GM18867 (cell line): ENCODE measurements at regions not wholly inside any gene's neighbourhood (a gene's known extent, or its start where the extent isn't known, plus 50 kb on each side); places are given as distances from the start of the nearest gene placed in this dataset.
A peak's percentile ranks its signal among the peaks of the same experiment; 100 is the strongest.
"Not testable (repeated sequence)": the region's sequence is repeated elsewhere in the genome, so short reads cannot be mapped to it uniquely, and the experiment has no call there.

Experiments used
- ATAC-seq: cut with Tn5 transposase; IDR thresholded peaks from one replicate; pipeline ENCODE4 v1.9.1; 2021; ENCODE audit warnings: mild to moderate bottlenecking, moderate library complexity; ENCODE audit not compliant: unreplicated experiment

- no peak for ATAC-seq
Observed at GRCh38 chr2:37569131-37569823, 102.2 kb downstream of the CDC42EP3 start.

- ATAC-seq, result no peak
Observed at GRCh38 chr2:37569986-37570679, 101.3 kb downstream of the CDC42EP3 start.

GRCh38 chr2:37570773-37571586 is 100.5 kb downstream of the CDC42EP3 start:
- peak; percentile 76 for ATAC-seq

DNA sequence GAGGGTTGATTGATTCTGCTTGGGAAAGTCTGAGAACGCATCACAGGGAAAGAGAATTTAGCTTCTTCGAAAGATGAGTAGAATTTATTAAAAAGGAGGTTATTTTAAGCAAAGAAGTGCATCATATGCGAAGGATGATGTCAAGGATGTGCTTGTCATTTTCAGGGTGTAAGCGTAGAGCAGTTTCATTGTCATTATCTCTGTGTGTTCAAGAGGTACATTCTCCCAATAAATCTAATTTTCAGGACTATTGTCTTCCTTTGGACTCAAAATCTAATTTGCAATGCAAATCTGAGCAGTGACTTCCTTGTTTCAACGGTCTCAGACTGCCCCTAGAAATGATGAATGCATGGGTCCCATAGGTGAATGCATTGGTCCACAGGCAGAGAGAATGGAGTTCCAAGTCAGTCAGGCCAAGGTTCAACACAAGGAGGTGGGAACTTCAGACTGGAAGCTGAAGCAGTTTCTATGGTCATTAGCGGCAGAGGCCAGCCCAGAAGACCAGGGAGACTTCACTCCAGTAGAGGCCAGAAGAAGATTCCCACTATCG is 99.8 kb downstream of the CDC42EP3 start:
- ATAC-seq, result no peak

- peak; percentile 69 for ATAC-seq
Observed at GRCh38 chr2:37573451-37574388, 97.7 kb downstream of the CDC42EP3 start.

DNA sequence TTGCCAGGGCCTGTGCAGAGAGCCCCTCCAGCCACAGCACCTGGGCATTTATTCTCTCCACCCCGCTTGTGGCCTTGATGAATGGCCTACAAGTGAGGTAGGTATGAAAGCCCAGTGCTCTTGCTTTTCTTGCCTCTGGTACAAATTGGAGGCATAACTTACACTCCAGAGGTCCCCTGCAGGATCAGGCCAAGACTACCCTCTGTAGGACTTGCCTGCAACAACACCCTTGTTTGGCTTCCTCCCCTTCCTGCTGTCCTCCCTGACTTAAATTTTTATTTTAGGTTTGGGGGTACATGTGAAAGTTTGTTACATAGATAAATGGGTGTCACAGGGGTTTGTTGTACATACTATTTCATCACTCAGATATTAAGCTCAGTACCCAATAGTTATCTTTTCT is 95.7 kb downstream of the CDC42EP3 start:
- ATAC-seq, result no peak

GRCh38 chr2:37576194-37576593 is 95.2 kb downstream of the CDC42EP3 start:
- ATAC-seq, result not testable (repeated sequence)

DNA sequence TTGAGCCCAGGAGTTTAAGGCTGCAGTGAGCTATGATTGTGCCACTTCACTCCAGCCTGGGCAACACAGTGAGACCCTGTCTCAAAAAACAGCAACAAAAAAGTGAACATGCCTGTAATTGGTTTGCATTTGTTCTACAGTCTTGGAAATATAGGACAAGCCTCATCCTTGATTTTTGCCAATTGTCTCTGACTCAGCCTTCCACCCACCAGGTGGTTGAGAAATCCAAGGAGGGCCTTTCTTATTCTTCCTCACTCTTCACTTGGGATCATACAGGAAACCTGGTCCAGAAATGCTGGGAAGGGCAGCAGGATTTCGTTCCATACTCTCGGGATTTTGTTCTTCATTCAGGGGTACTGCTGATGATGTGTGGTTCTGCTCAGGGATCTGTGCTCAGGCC is 94.6 kb downstream of the CDC42EP3 start:
- ATAC-seq, result no peak

DNA sequence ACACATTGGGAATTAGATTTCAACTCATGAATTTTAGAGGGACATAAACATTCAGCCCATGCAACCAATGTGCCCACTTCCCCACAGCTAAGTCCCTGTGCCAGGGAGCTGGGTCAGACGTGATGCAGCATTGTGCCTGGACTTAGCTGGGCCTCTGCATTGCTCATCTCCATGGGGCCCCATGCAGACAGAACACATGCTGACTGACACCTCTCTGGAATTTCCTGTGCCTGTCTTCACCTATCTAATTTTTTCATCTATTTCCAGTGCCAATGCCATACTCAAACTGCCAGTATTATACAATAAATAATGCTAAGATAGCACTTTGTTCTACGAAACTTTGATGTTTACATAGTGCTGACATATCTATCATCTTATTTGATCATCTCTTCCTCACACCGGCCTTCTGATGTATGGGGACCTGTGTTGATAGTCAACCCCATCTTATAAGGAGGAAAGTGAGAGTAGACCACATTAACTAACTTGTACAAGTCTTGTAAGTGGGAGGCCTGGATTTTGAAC is 92.2 kb downstream of the CDC42EP3 start:
- no peak for ATAC-seq

DNA sequence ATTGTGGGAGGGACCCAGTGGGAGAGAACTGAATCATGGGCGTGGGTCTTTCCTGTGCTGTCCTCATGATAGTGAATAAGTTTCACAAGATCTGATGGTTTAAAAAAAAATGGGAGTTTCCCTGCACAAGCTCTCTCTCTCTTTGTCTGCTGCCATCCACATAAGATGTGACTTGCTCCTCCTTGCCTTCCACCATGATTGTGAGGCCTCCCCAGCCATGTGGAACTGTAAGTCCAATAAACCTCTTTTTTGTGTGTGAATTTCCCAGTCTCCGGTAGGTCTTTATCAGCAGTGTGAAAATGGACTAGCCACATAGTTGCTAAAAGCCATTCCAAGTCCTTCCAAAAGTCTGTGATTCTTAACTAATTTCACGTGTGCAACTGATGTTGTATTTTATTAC is 91.5 kb downstream of the CDC42EP3 start:
- not testable (repeated sequence) for ATAC-seq

GRCh38 chr2:37581433-37581832 is 90.0 kb downstream of the CDC42EP3 start:
- ATAC-seq, result no peak

DNA sequence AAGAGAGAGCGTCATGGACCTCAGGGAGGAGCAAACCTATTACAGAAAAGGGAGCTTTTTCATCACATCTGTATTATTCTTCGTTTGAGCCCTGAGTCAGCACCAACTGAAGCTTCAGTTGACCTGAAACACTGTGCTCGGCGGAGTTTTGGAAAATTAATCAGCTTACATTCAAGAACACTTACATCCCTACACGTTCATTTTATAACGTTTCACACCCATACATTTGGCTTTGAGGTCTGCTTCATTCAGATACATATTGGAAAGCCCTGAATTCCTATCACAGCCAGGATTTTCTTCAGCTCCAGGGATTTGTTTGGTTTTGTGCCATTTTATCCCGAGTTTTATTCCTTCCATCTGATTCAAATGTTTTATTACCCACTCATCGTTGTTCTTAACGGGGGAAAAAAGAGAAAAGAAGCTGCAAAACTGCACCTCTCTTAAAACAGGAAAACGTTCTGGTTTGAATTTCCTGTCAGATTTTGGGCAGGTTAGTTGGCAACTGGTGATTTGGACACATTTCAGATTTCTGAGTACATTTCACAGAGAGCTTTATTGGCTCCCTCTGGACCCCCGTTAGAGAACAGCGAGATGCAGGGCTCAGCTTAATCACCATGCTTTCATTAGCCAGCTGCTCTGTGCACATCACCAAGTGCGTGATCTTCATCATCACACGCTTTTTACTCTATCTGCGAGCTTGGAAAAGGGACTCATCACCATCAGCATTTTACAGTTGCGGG is 88.8 kb downstream of the CDC42EP3 start:
- no peak for ATAC-seq

DNA sequence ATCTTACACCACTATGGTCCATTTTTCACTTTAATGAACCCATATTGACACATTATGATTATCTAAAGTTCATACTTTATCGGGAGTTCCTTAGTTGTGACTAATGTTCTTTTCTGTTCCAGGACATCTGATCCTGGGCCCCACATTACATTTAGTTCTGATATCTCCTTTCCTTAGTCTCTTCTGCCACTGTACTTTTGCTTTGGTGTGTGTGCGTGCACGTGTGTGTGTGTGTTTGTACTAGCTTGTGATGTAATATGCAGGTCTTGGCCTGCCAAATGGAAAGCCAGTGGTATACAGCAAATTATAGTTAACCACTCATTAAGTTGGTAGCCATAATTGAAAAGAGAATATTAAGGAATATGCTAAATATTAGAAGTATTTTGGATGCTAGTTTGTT is 88.0 kb downstream of the CDC42EP3 start:
- ATAC-seq, result no peak

- ATAC-seq, result no peak
Observed at GRCh38 chr2:37583867-37584266, 87.6 kb downstream of the CDC42EP3 start.

DNA sequence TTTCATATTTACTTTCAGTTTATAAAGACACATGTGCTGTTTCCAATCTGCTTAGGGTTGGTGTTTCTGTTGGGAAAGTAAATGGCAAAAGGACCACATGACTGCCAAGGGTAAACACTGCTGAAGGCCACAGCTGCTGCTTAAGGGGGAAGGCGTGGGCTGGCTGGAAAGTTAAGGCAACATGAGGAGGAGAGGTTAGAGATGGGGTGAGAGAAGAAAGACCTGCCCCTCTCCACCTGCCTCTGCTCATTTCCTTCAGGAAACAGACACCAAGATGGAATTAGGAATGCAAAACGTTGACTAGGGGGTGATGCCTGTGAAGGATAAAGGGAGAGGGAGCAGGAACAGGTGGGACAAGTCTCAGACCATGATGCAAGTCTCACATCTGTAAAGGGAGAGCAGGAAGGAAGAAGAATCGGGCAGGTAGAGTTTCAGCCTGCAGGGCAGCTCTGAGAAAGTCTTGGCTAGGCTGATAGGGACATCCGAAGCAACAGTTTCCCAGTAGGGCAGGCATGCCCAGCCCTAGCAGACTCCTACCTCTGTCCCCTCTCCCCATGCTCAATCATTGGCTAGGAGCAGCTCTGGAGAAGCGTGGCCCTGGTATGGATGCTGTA is 86.0 kb downstream of the CDC42EP3 start:
- ATAC-seq, result peak; percentile 29

DNA sequence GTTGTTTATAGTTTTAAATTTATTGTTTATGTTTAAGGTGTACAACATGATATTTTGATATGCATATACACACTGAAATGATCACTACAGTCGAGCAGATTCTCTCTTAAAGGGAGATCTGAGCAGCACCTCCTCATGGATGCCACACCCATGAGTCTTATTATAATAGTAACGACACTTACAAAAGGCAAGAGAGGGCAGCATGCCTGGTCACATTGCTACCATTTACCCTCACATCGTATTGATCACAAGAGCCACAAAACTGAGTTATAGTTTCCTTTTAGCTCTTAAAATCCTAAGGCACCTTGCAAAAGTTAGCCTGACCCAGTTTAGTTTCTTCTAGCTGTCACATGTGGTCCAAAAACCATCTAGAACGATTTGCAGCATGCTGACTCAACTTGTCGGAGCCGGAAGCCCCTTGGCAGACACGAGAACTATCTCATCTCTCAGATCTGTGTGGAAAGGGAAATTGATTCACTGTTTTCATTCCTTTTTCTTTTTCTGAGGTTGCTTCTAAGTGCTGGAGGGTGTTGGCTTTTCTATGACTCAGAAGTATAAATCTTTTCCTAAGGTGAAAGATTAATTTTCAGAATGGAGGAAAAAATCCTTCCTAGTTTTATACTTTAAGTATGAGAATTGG is 85.3 kb downstream of the CDC42EP3 start:
- ATAC-seq, result peak; percentile 43

DNA sequence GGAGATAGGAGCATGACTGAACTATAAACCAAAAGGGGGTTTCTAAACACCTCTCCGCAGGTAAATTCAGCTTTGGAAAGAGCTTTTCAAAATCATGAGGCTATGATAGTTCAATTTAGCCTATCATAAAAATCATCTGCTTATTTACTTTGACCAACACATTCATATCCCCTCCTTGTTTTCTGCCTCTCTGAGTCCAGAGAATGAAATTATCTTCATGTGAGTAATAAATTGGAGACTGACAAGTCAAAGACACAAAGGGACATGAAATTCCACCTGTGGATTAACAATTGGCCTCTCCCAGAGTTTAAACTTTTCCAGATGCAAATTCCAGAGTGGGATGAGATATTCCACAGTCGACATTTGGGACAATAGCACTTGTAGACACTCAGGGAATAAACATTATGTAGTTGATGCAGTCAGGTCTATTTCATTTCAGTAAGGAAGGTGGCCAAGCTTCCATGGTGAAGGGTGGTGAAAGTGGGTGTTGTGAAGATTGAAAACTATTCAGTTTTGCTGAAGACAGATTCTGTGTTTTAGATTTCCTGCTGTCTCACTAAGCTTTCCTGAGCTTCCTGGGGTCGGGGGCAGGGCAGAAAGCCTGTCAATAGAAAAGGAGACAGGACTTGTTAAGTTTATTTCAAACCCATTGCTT is 84.7 kb downstream of the CDC42EP3 start:
- ATAC-seq, result no peak

DNA sequence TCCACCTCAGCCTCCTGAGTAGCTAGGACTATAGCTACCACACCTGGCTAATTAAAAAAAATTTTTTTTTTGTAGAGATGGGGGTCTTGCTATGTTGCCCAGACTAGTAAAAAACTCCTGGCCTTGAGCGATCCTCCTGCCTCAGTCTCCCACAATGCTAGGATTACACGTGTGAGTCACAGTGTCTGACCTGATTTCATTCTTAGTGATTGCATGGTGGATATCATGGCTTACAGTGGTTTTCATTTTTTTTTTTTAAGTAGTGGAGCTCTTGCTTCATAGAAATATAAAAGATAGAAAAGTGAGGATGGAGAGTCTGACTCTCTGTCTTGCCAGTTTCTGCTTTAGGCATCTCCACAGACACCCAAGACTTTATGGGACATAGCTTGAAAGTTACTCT is 83.6 kb downstream of the CDC42EP3 start:
- no peak for ATAC-seq
